IMR-90 (cell line): ENCODE measurements at regions not wholly inside any gene's neighbourhood (a gene's known extent, or its start where the extent isn't known, plus 50 kb on each side); places are given as distances from the start of the nearest gene placed in this dataset.

Source experiments
- ATAC-seq: fragments of 200-7000 bp; cut with Tn5 transposase; 2 replicates; pipeline ENCODE4 v1.9.1; 2020; ENCODE audit warnings: low read depth, mild to moderate bottlenecking, moderate library complexity
- BruUV-seq: library from RNA; stranded (reverse); fragments of 400-500 nt; replicated peaks from 2 replicates; lab custom pipeline; 2021; lab: Mats Ljungman, UMichigan
- CTCF ChIA-PET: fragments of 300-600 bp; formaldehyde crosslinking; extraction: SDS; loops from one replicate; lab custom pipeline; 2021; ENCODE audit warnings: antibody characterized with exemption; lab: Yijun Ruan, JAX
- POLR2A ChIA-PET: fragments of 300-600 bp; sonication (Branson Sonifier 250); formaldehyde crosslinking; loops from one replicate; lab custom pipeline; 2022; ENCODE audit warnings: antibody characterized with exemption; ENCODE audit not compliant: unreplicated experiment; lab: Charles Lee
- DNase-seq: peaks from one replicate; pipeline ENCODE4 v3.0.0; 2013
- H2AFZ ChIP-seq: replicated peaks from 2 replicates; pipeline ENCODE3; 2013; ENCODE audit warnings: low read length, mild to moderate bottlenecking; ENCODE audit not compliant: poor library complexity
- H2AK5ac ChIP-seq: 2 replicates; pipeline ENCODE4 v1.6.1; 2013; ENCODE audit warnings: low read depth, low read length, inconsistent platforms
- H2AK9ac ChIP-seq: replicated peaks from 2 replicates; pipeline ENCODE3; 2013; ENCODE audit warnings: mild to moderate bottlenecking, low read depth, low read length, moderate library complexity; ENCODE audit not compliant: poor library complexity
- H2BK120ac ChIP-seq: 2 replicates; pipeline ENCODE4 v1.6.1; 2013; ENCODE audit warnings: low read depth, low read length, inconsistent platforms
- H2BK15ac ChIP-seq: 3 replicates; pipeline ENCODE4 v1.6.1; 2013; ENCODE audit warnings: low read depth, low read length, inconsistent platforms
- H2BK20ac ChIP-seq: 2 replicates; pipeline ENCODE4 v1.6.1; 2013; ENCODE audit warnings: low read depth, mild to moderate bottlenecking, inconsistent platforms, low read length, moderate library complexity
- H2BK5ac ChIP-seq: 2 replicates; pipeline ENCODE4 v1.6.1; 2013; ENCODE audit warnings: mild to moderate bottlenecking, low read depth, low read length, inconsistent platforms; ENCODE audit not compliant: poor library complexity, severe bottlenecking
- H3K14ac ChIP-seq: replicated peaks from 2 replicates; pipeline ENCODE4 v1.6.1; 2013; ENCODE audit warnings: low read depth, low read length, inconsistent platforms
- H3K18ac ChIP-seq: 2 replicates; pipeline ENCODE4 v1.6.1; 2013; ENCODE audit warnings: low read depth, low read length, control low read depth
- H3K23ac ChIP-seq: 2 replicates; pipeline ENCODE4 v1.6.1; 2013; ENCODE audit warnings: low read depth, low read length, inconsistent platforms
- H3K27ac ChIP-seq: 2 replicates; pipeline ENCODE4 v1.5.1; 2013; ENCODE audit warnings: mild to moderate bottlenecking, control low read depth, low read length; ENCODE audit not compliant: insufficient read depth
- H3K27me3 ChIP-seq: 2 replicates; pipeline ENCODE4 v1.6.1; 2013; ENCODE audit warnings: low read length; ENCODE audit not compliant: control insufficient read depth, insufficient read depth
- H3K36me3 ChIP-seq: 2 replicates; pipeline ENCODE4 v1.6.1; 2013; ENCODE audit warnings: low read length, mixed read lengths; ENCODE audit not compliant: control insufficient read depth, insufficient read depth
- H3K4ac ChIP-seq: 2 replicates; pipeline ENCODE4 v1.6.1; 2013; ENCODE audit warnings: low read depth, low read length, inconsistent platforms
- H3K4me1 ChIP-seq: 2 replicates; pipeline ENCODE4 v1.6.1; 2013; ENCODE audit warnings: low read length, mixed read lengths; ENCODE audit not compliant: control insufficient read depth, insufficient read depth
- H3K4me2 ChIP-seq: 2 replicates; pipeline ENCODE4 v1.6.1; 2013; ENCODE audit warnings: low read depth, mild to moderate bottlenecking, control low read depth, low read length, moderate library complexity
- H3K4me3 ChIP-seq: 2 replicates; pipeline ENCODE4 v1.5.1; 2013; ENCODE audit warnings: low read depth, mild to moderate bottlenecking, control low read depth, low read length, moderate library complexity; ENCODE audit not compliant: insufficient read depth
- H3K56ac ChIP-seq: 2 replicates; pipeline ENCODE4 v1.6.1; 2013; ENCODE audit warnings: low read length, inconsistent platforms; ENCODE audit not compliant: insufficient read depth; ENCODE audit errors: extremely low read depth
- H3K79me1 ChIP-seq, 2 experiments: 2 replicates each; pipeline ENCODE4 v1.6.1; 2013; ENCODE audit warnings: low read length in 2 of 2, inconsistent platforms in 1 of 2, low read depth in 1 of 2
- H3K9ac ChIP-seq: 2 replicates; pipeline ENCODE4 v1.6.1; 2013; ENCODE audit warnings: low read depth, low read length, control low read depth
- H3K9me1 ChIP-seq: 2 replicates; pipeline ENCODE4 v1.6.1; 2013; ENCODE audit warnings: low read length, inconsistent platforms; ENCODE audit not compliant: insufficient read depth
- H3K9me3 ChIP-seq: 2 replicates; pipeline ENCODE4 v1.6.1; 2013; ENCODE audit warnings: low read length; ENCODE audit not compliant: control insufficient read depth, insufficient read depth
- H4K20me1 ChIP-seq: 2 replicates; pipeline ENCODE4 v1.6.1; 2013; ENCODE audit warnings: low read length, inconsistent platforms; ENCODE audit not compliant: insufficient read depth
- H4K5ac ChIP-seq: 2 replicates; pipeline ENCODE4 v1.6.1; 2013; ENCODE audit warnings: mild to moderate bottlenecking, low read depth, low read length, control low read depth
- H4K8ac ChIP-seq, 2 experiments: 2 replicates each; pipeline ENCODE4 v1.6.1; 2013; ENCODE audit warnings: low read depth in 2 of 2, low read length in 2 of 2, control low read depth in 1 of 2, inconsistent platforms in 1 of 2
- H4K91ac ChIP-seq: 2 replicates; pipeline ENCODE4 v1.6.1; 2013; ENCODE audit warnings: low read depth, low read length, inconsistent platforms; ENCODE audit not compliant: insufficient read depth
- BHLHE40 ChIP-seq: fragments of 150-350 bp; IDR thresholded peaks from 2 replicates; pipeline ENCODE4 v1.6.1; 2016; ENCODE audit warnings: mild to moderate bottlenecking, low read depth, low read length
- CEBPB ChIP-seq: IDR thresholded peaks from 2 replicates; pipeline ENCODE4 v1.6.1; 2012; ENCODE audit warnings: low read depth, low read length, improper control_type of control experiment
- CHD1 ChIP-seq: IDR thresholded peaks from 2 replicates; pipeline ENCODE4 v1.6.1; 2012; ENCODE audit warnings: low read depth, low read length, improper control_type of control experiment
- FOS ChIP-seq: fragments of 150-350 bp; IDR thresholded peaks from 2 replicates; pipeline ENCODE4 v1.6.1; 2016; ENCODE audit warnings: low read depth, low read length
- MAFK ChIP-seq: IDR thresholded peaks from 2 replicates; pipeline ENCODE4 v1.6.1; 2012; ENCODE audit warnings: low read depth, low read length, improper control_type of control experiment
- MAZ ChIP-seq: IDR thresholded peaks from 2 replicates; pipeline ENCODE4 v1.6.1; 2012; ENCODE audit warnings: low read depth, mild to moderate bottlenecking, low read length, improper control_type of control experiment, moderate library complexity, borderline replicate concordance
- MXI1 ChIP-seq: IDR thresholded peaks from 2 replicates; pipeline ENCODE4 v1.6.1; 2012; ENCODE audit warnings: low read depth, mild to moderate bottlenecking, low read length, moderate library complexity, borderline replicate concordance
- NFE2L2 ChIP-seq: fragments of 150-350 bp; IDR thresholded peaks from 2 replicates; pipeline ENCODE4 v1.6.1; 2016; ENCODE audit warnings: low read depth, mild to moderate bottlenecking, low read length
- POLR2A ChIP-seq: IDR thresholded peaks from 2 replicates; pipeline ENCODE4 v1.6.1; 2012; ENCODE audit warnings: mild to moderate bottlenecking, low read depth, low read length
- RAD21 ChIP-seq: IDR thresholded peaks from 2 replicates; pipeline ENCODE4 v1.6.1; 2012; ENCODE audit warnings: low read length, improper control_type of control experiment
- RCOR1 ChIP-seq: IDR thresholded peaks from 2 replicates; pipeline ENCODE4 v1.6.1; 2012; ENCODE audit warnings: mild to moderate bottlenecking, low read length, improper control_type of control experiment; ENCODE audit not compliant: insufficient replicate concordance
- RFX5 ChIP-seq: IDR thresholded peaks from 2 replicates; pipeline ENCODE4 v1.8.0; 2012; ENCODE audit warnings: low read depth, mild to moderate bottlenecking, low read length, moderate library complexity
- SMC3 ChIP-seq: fragments of 150-350 bp; IDR thresholded peaks from 2 replicates; pipeline ENCODE4 v1.6.1; 2016; ENCODE audit warnings: low read depth, mild to moderate bottlenecking, antibody characterized with exemption, low read length, moderate library complexity
- USF2 ChIP-seq: fragments of 150-350 bp; IDR thresholded peaks from 2 replicates; pipeline ENCODE4 v1.6.1; 2017; ENCODE audit warnings: mild to moderate bottlenecking, antibody characterized with exemption, low read length, low read depth
- WGBS, 2 experiments: methylation state at CpG; one replicate each; pipeline versions ENCODE4 v1.1.5 to v1.1.7; 2013; ENCODE audit warnings: missing lambda C conversion rate in 2 of 2; ENCODE audit not compliant: insufficient read length in 1 of 2; ENCODE audit errors: extremely low coverage in 2 of 2; 5-methylcytosine and 5-hydroxymethylcytosine counted together
- dilution Hi-C: fragments of 300-500 bp; cut with HindIII; formaldehyde crosslinking; loops from one replicate; pipeline ENCODE4 v1.14.3; 2018; ENCODE audit warnings: low sequenced_read_pairs; ENCODE audit not compliant: unreplicated experiment
- in situ Hi-C: fragments of 300-500 bp; cut with MboI; formaldehyde crosslinking; loops from 3 replicates; pipeline ENCODE4 v1.14.3; 2019; ENCODE audit warnings: low sequenced_read_pairs, inconsistent platforms, mixed read lengths
- intact Hi-C: fragments of 100-400 bp; cut with micrococcal nuclease; formaldehyde crosslinking; loops from 2 replicates; pipeline ENCODE4 v1.10.0; 2022
- TF ChIP-seq, protein P1 (sequence below): conservative IDR thresholded peaks from 2 replicates; pipeline ENCODE4 v1.5.1; 2012; ENCODE audit warnings: mild to moderate bottlenecking, low read depth, low read length, improper control_type of control experiment
- TF ChIP-seq, protein P2 (sequence below): fragments of 150-350 bp; IDR thresholded peaks from 2 replicates; pipeline ENCODE4 v1.6.1; 2016; ENCODE audit warnings: low read depth, mild to moderate bottlenecking, low read length, moderate library complexity, borderline replicate concordance

DNA sequence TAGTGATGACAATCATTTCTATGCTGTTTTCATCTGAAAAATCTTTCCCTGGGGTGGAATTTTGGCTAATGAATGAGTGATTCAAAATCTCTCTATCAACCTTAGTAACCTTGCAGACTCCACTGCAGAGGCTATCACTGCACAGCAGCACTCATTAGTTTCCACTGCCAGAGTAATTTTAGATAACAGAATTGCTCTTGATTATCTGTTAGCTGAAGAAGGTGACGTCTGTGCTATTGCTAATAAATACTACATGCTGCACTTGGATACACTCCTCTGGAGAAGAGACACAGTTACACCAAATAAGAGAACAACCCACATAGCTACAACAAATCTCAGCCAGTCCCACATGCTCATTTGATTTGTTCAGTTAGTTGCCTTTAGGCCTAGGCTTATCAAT lies 1348.4 kb downstream of the NCAM2 start:
- Histone ChIP-seq H4K5ac (no peak overlapping the region), H3K4me2 (no peak overlapping the region), H4K20me1 (no peaks in the 10 kb centered on the region), H3K27ac (no peak overlapping the region), H3K36me3 (no peaks in the 10 kb centered on the region), H3K18ac (no peak overlapping the region), H3K79me1 (no peaks in the 10 kb centered on the region), H2AK9ac (no peak overlapping the region), H3K4me1 (no peaks in the 10 kb centered on the region), H2AFZ (no peak overlapping the region), H3K56ac (no peak overlapping the region), H2BK20ac (no peak overlapping the region), H2BK15ac (no peak overlapping the region), H3K9me3 (0 out of 2 replicates have a peak, but pooled peaks cover 1% of the 10 kb centered on the region), H3K14ac (no peak overlapping the region), H3K4me3 (no peak overlapping the region), H3K9me1 (no peaks in the 10 kb centered on the region), H3K27me3 (no peaks in the 10 kb centered on the region), H2BK5ac (no peak overlapping the region), H3K23ac (no peak overlapping the region), H2BK120ac (no peak overlapping the region), H4K8ac (no peak overlapping the region), H2AK5ac (no peak overlapping the region), H3K9ac (no peak overlapping the region), H4K91ac (no peak overlapping the region), H3K4ac (no peak overlapping the region)
- in situ Hi-C loops (no loop called here), dilution Hi-C loops (no loop called here), intact Hi-C loops (no loop called here)
- POLR2A ChIA-PET, result no interaction called here
- ATAC-seq (no peak), DNase-seq (no peak)
- no CpG with 5 or more reads among the region's 1 CpG for WGBS, 2 experiments
- TF ChIP-seq BHLHE40 (no peak), RFX5 (no peak), MXI1 (no peak), MAFK (no peak), RAD21 (no peak), RCOR1 (no peak), FOS (no peak), MAZ (no peak), CHD1 (no peak), CEBPB (no peak), USF2 (no peak), SMC3 (no peak), NFE2L2 (no peak), POLR2A (no peak)
- TF ChIP-seq, protein P1, sequence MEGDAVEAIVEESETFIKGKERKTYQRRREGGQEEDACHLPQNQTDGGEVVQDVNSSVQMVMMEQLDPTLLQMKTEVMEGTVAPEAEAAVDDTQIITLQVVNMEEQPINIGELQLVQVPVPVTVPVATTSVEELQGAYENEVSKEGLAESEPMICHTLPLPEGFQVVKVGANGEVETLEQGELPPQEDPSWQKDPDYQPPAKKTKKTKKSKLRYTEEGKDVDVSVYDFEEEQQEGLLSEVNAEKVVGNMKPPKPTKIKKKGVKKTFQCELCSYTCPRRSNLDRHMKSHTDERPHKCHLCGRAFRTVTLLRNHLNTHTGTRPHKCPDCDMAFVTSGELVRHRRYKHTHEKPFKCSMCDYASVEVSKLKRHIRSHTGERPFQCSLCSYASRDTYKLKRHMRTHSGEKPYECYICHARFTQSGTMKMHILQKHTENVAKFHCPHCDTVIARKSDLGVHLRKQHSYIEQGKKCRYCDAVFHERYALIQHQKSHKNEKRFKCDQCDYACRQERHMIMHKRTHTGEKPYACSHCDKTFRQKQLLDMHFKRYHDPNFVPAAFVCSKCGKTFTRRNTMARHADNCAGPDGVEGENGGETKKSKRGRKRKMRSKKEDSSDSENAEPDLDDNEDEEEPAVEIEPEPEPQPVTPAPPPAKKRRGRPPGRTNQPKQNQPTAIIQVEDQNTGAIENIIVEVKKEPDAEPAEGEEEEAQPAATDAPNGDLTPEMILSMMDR, result no peak
- TF ChIP-seq, protein P2, sequence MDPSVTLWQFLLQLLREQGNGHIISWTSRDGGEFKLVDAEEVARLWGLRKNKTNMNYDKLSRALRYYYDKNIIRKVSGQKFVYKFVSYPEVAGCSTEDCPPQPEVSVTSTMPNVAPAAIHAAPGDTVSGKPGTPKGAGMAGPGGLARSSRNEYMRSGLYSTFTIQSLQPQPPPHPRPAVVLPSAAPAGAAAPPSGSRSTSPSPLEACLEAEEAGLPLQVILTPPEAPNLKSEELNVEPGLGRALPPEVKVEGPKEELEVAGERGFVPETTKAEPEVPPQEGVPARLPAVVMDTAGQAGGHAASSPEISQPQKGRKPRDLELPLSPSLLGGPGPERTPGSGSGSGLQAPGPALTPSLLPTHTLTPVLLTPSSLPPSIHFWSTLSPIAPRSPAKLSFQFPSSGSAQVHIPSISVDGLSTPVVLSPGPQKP, result no peak
- CTCF ChIA-PET, result no interaction called here
- BruUV-seq, result no TSS peak
